GM19463 (cell line): ENCODE measurements at regions not wholly inside any gene's neighbourhood (a gene's known extent, or its start where the extent isn't known, plus 50 kb on each side); places are given as distances from the start of the nearest gene placed in this dataset.

Experiments
- ATAC-seq: cut with Tn5 transposase; IDR thresholded peaks from one replicate; pipeline ENCODE4 v1.9.1; 2021; ENCODE audit warnings: mild to moderate bottlenecking, moderate library complexity; ENCODE audit not compliant: unreplicated experiment

GRCh38 chr3:116848248-116848829 lies 138.8 kb downstream of the TUSC7 start:
- ATAC-seq: no peak

- no peak for ATAC-seq
Measured at GRCh38 chr3:116849261-116849688, 139.7 kb downstream of the TUSC7 start.

- no peak for ATAC-seq
Measured at GRCh38 chr3:116852803-116853202, 143.2 kb downstream of the TUSC7 start.

- no peak for ATAC-seq
Measured at GRCh38 chr3:116863270-116863770, 153.7 kb downstream of the TUSC7 start.

GRCh38 chr3:116863822-116864589 lies 154.4 kb downstream of the TUSC7 start:
- no peak for ATAC-seq

- ATAC-seq: no peak
Measured at GRCh38 chr3:116864590-116864927, 155.0 kb downstream of the TUSC7 start.

- no peak for ATAC-seq
Measured at GRCh38 chr3:116870379-116870778, 160.8 kb downstream of the TUSC7 start.

GRCh38 chr3:116871905-116872304 lies 162.3 kb downstream of the TUSC7 start:
- ATAC-seq: no peak

GRCh38 chr3:116872688-116873087 lies 163.1 kb downstream of the TUSC7 start:
- ATAC-seq: no peak

GRCh38 chr3:116873142-116873541 lies 163.6 kb downstream of the TUSC7 start:
- no peak for ATAC-seq

- ATAC-seq: peak; percentile 85
Measured at GRCh38 chr3:116877968-116878367, 168.4 kb downstream of the TUSC7 start.

- peak; percentile 88 for ATAC-seq
Measured at GRCh38 chr3:116886202-116886893, 176.8 kb downstream of the TUSC7 start.

- ATAC-seq: no peak
Measured at GRCh38 chr3:116896116-116896515, 186.5 kb downstream of the TUSC7 start.

- ATAC-seq: no peak
Measured at GRCh38 chr3:116897382-116897781, 187.8 kb downstream of the TUSC7 start.

GRCh38 chr3:116899253-116899652 lies 189.7 kb downstream of the TUSC7 start:
- ATAC-seq: no peak

GRCh38 chr3:116905334-116905733 lies 195.8 kb downstream of the TUSC7 start:
- ATAC-seq: no peak

GRCh38 chr3:116905794-116906193 lies 196.2 kb downstream of the TUSC7 start:
- ATAC-seq: no peak

GRCh38 chr3:116912116-116912515 lies 202.5 kb downstream of the TUSC7 start:
- ATAC-seq: no peak

- no peak for ATAC-seq
Measured at GRCh38 chr3:116914004-116914403, 204.4 kb downstream of the TUSC7 start.

- no peak for ATAC-seq
Measured at GRCh38 chr3:116916836-116917235, 207.3 kb downstream of the TUSC7 start.

- no peak for ATAC-seq
Measured at GRCh38 chr3:116920826-116921610, 211.4 kb downstream of the TUSC7 start.
